Right atrium auricular region (tissue), 2 donors: ENCODE measurements at regions not wholly inside any gene's neighbourhood (a gene's known extent, or its start where the extent isn't known, plus 50 kb on each side); places are given as distances from the start of the nearest gene placed in this dataset.
A peak's percentile ranks its signal among the peaks of the same experiment; 100 is the strongest.

ENCODE experiments used
- DNase-seq: peaks from one replicate; pipeline ENCODE4 v3.0.0-alpha.2; 2019; ENCODE audit warnings: low spot score
- H3K27ac ChIP-seq, 2 donors: fragments of 200-600 bp; sonication (generic); 1 replicate in 1 of 2; 2 replicates in 1 of 2; pipeline ENCODE4 v1.5.1; 2016 to 2019
- H3K27me3 ChIP-seq, 2 donors: fragments of 200-600 bp; sonication (generic); one replicate each; pipeline versions ENCODE4 v1.5.1 to v1.6.0; 2017 to 2019
- H3K36me3 ChIP-seq: fragments of 200-600 bp; sonication (generic); one replicate; pipeline ENCODE4 v1.5.1; 2016
- H3K4me1 ChIP-seq, 2 donors: fragments of 200-600 bp; sonication (generic); one replicate each; pipeline versions ENCODE4 v1.5.1 to v1.6.0; 2017 to 2019
- H3K4me3 ChIP-seq, 2 donors: fragments of 200-600 bp; sonication (generic); 1 replicate in 1 of 2; 2 replicates in 1 of 2; pipeline ENCODE4 v1.5.1; 2017 to 2019; ENCODE audit warnings: mild to moderate bottlenecking in 1 of 2, moderate library complexity in 1 of 2
- H3K9me3 ChIP-seq, 2 donors: fragments of 200-600 bp; sonication (generic); one replicate each; pipeline ENCODE4 v1.5.1; 2019
- CTCF ChIP-seq, 2 donors: fragments of 200-600 bp; sonication (generic); IDR thresholded peaks; one replicate each; pipeline ENCODE4 v1.5.1; 2019; ENCODE audit warnings: antibody characterized with exemption in 2 of 2

- Histone ChIP-seq H3K9me3 (no peaks in the 10 kb centered on the region), H3K4me3 (no peak overlapping the region), H3K36me3 (no peaks in the 10 kb centered on the region), H3K4me1 (no peaks in the 10 kb centered on the region), H3K27me3 (no peaks in the 10 kb centered on the region), H3K27ac (no peak overlapping the region)
- no peak for TF ChIP-seq CTCF (IDR thresholded peaks at IDR 0.05)
- DNase-seq = no peak
These were observed 68.9 kb upstream of the FRMD4A start for GRCh38 chr10:14399641-14400040.

- Histone ChIP-seq H3K4me3 (no peak overlapping the region), H3K9me3 (no peaks in the 10 kb centered on the region), H3K27ac (no peak overlapping the region), H3K36me3 (no peaks in the 10 kb centered on the region), H3K4me1 (no peaks in the 10 kb centered on the region), H3K27me3 (no peaks in the 10 kb centered on the region)
- TF ChIP-seq CTCF (IDR thresholded peaks at IDR 0.05) = no peak
- peak; percentile 62 for DNase-seq
These were observed 66.3 kb upstream of the FRMD4A start for GRCh38 chr10:14397066-14397465.

GRCh38 chr10:14396411-14397048, 65.8 kb upstream of the FRMD4A start:
- H3K27ac ChIP-seq = no peak overlapping the region
- no peaks in the 10 kb centered on the region for H3K27me3 ChIP-seq

GRCh38 chr10:14394179-14394578, 63.5 kb upstream of the FRMD4A start:
- no peak for TF ChIP-seq CTCF (IDR thresholded peaks at IDR 0.05)
- no peak for DNase-seq

More at GRCh38 chr10:14396411-14397048, 65.8 kb upstream of the FRMD4A start:
- peak in 1 of 2 donors; percentile 42 for TF ChIP-seq CTCF (IDR thresholded peaks at IDR 0.05)
- Histone ChIP-seq H3K36me3 (no peaks in the 10 kb centered on the region), H3K4me1 (no peaks in the 10 kb centered on the region), H3K9me3 (no peaks in the 10 kb centered on the region), H3K4me3 (no peak overlapping the region)
- no peak for DNase-seq

GRCh38 chr10:14391342-14391741, 60.6 kb upstream of the FRMD4A start:
- TF ChIP-seq CTCF (IDR thresholded peaks at IDR 0.05) = no peak
- no peak overlapping the region for H3K4me3 ChIP-seq
- H3K9me3 ChIP-seq = no peaks in the 10 kb centered on the region
- H3K27ac ChIP-seq = no peak overlapping the region
- no peaks in the 10 kb centered on the region for H3K4me1 ChIP-seq
- no peak for DNase-seq
- H3K36me3 ChIP-seq = no peaks in the 10 kb centered on the region
- H3K27me3 ChIP-seq = no peaks in the 10 kb centered on the region

More at GRCh38 chr10:14394179-14394578, 63.5 kb upstream of the FRMD4A start:
- no peaks in the 10 kb centered on the region for H3K27me3 ChIP-seq
- H3K36me3 ChIP-seq = no peaks in the 10 kb centered on the region
- H3K4me1 ChIP-seq = no peaks in the 10 kb centered on the region
- H3K4me3 ChIP-seq = no peak overlapping the region
- H3K9me3 ChIP-seq = no peaks in the 10 kb centered on the region
- no peak overlapping the region for H3K27ac ChIP-seq
